ENCODE measurements at regions not wholly inside any gene's neighbourhood (a gene's known extent, or its start where the extent isn't known, plus 50 kb on each side); places are given as distances from the start of the nearest gene placed in this dataset.

GRCh38 chr10:91576096-91576545, 56.8 kb downstream of the PPP1R3C start:
- no peaks in the 10 kb centered on the region for H3K36me3 ChIP-seq
- ATAC-seq: peak; percentile 20 to 78 (median 48)
- intact Hi-C loops (cut with DNase I): no loop called here
- H3K27me3 ChIP-seq: no peaks in the 10 kb centered on the region
- H3K9me3 ChIP-seq: peaks cover 0 to 12% (median 0%) of the 10 kb centered on the region in 12 donors
- no peak for DNase-seq
- peaks cover 0 to 22% (median 11%) of the 10 kb centered on the region in 12 donors for H3K4me1 ChIP-seq
- H3K4me3 ChIP-seq: no peak overlapping the region
- no peak for TF ChIP-seq CTCF (IDR thresholded peaks at IDR 0.05)
- TF ChIP-seq POLR2A (IDR thresholded peaks at IDR 0.05): no peak
- peak overlapping the region in 9 of 12 donors; percentile 16 to 71 (median 45) for H3K27ac ChIP-seq

GRCh38 chr10:91575044-91575610, 57.7 kb downstream of the PPP1R3C start:
- Histone ChIP-seq H3K4me1 (peaks cover 0 to 22% (median 11%) of the 10 kb centered on the region in 12 donors), H3K27ac (peak overlapping the region; percentile 21 to 71 (median 42)), H3K27me3 (no peaks in the 10 kb centered on the region), H3K36me3 (no peaks in the 10 kb centered on the region), H3K9me3 (peaks cover 0 to 3% (median 0%) of the 10 kb centered on the region in 12 donors), H3K4me3 (no peak overlapping the region)
- no peak for TF ChIP-seq CTCF (IDR thresholded peaks at IDR 0.05)
- TF ChIP-seq POLR2A (IDR thresholded peaks at IDR 0.05): no peak
- ATAC-seq (peak; percentile 53 to 83 (median 77)), DNase-seq (no peak)
- 39 to 50% (median 44%) methylated on average over 7 of the region's 7 CpGs for WGBS, 4 donors
- intact Hi-C loops (cut with DNase I): no loop called here

GRCh38 chr10:91574236-91574635, 58.6 kb downstream of the PPP1R3C start:
- DNase-seq (no peak), ATAC-seq (no peak)
- intact Hi-C loops (cut with DNase I): no loop called here
- no peaks in the 10 kb centered on the region for H3K36me3 ChIP-seq
- H3K4me3 ChIP-seq: no peak overlapping the region
- peaks cover 0 to 22% (median 11%) of the 10 kb centered on the region in 12 donors for H3K4me1 ChIP-seq
- H3K9me3 ChIP-seq: peaks cover 0 to 3% (median 0%) of the 10 kb centered on the region in 12 donors
- WGBS, 4 donors: 90 to 97% (median 95%) methylated on average over 8 of the region's 8 CpGs
- TF ChIP-seq POLR2A (IDR thresholded peaks at IDR 0.05): no peak
- TF ChIP-seq CTCF (IDR thresholded peaks at IDR 0.05): no peak
- H3K27me3 ChIP-seq: no peaks in the 10 kb centered on the region
- H3K27ac ChIP-seq: peak overlapping the region in 4 of 12 donors; percentile 31 to 71 (median 56)

GRCh38 chr10:91573320-91573719, 59.6 kb downstream of the PPP1R3C start:
- Histone ChIP-seq H3K9me3 (peaks cover 0 to 3% (median 0%) of the 10 kb centered on the region in 12 donors), H3K36me3 (no peaks in the 10 kb centered on the region), H3K4me1 (peaks cover 0 to 22% (median 11%) of the 10 kb centered on the region in 12 donors), H3K27ac (no peak overlapping the region), H3K4me3 (no peak overlapping the region), H3K27me3 (no peaks in the 10 kb centered on the region)
- intact Hi-C loops (cut with DNase I): no loop called here
- no peak for DNase-seq
- TF ChIP-seq POLR2A (IDR thresholded peaks at IDR 0.05) (no peak), CTCF (IDR thresholded peaks at IDR 0.05) (no peak)
- WGBS, 4 donors: 97 to 100% (median 98%) methylated on average over 3 of the region's 3 CpGs
- ATAC-seq: no peak

All from heart left ventricle (tissue), 16 donors.